ENCODE measurements at regions not wholly inside any gene's neighbourhood (a gene's known extent, or its start where the extent isn't known, plus 50 kb on each side); places are given as distances from the start of the nearest gene placed in this dataset.

- TF ChIP-seq CTCF (IDR thresholded peaks at IDR 0.05; ENCODE audit: low read depth, low read length): no peak
- no peak for DNase-seq (ENCODE audit: low read depth, low spot score)
- no peak overlapping the region for H3K4me3 ChIP-seq (ENCODE audit: low read depth, low read length)
- in situ Hi-C loops (cut with HindIII; ENCODE audit: low sequenced_read_pairs): no loop called here
Observed at GRCh38 chr16:73846356-73846755, 450.3 kb upstream of the PSMD7 start.

DNA sequence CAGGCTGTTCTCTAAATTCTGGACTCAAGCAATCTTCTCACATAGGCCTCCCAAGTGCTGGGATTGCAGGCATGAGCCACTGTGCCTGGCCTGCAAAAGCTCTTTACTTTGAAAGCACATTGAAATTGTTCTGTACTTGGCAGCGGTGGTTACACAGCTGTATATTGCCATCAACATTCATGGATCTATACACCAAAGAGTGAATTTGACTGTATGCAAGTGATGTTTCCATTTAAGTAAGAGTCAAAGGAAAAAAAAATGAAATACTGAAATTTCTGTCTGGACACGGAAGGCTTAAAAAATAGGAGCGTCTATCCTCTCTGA lies 450.6 kb upstream of the PSMD7 start:
- in situ Hi-C loops (cut with HindIII; ENCODE audit: low sequenced_read_pairs): no loop called here
- no peak overlapping the region for H3K4me3 ChIP-seq (ENCODE audit: low read depth, low read length)
- TF ChIP-seq CTCF (IDR thresholded peaks at IDR 0.05; ENCODE audit: low read depth, low read length): no peak
- DNase-seq (ENCODE audit: low read depth, low spot score): no peak

- TF ChIP-seq CTCF (IDR thresholded peaks at IDR 0.05; ENCODE audit: low read depth, low read length): no peak
- no peak overlapping the region for H3K4me3 ChIP-seq (ENCODE audit: low read depth, low read length)
- in situ Hi-C loops (cut with HindIII; ENCODE audit: low sequenced_read_pairs): no loop called here
- DNase-seq (ENCODE audit: low read depth, low spot score): no peak
Observed at GRCh38 chr16:73845238-73846006, 451.2 kb upstream of the PSMD7 start.

GRCh38 chr16:73840728-73841127 lies 455.9 kb upstream of the PSMD7 start:
- no peak for DNase-seq (ENCODE audit: low read depth, low spot score)
- in situ Hi-C loops (cut with HindIII; ENCODE audit: low sequenced_read_pairs): no loop called here
- no peak overlapping the region for H3K4me3 ChIP-seq (ENCODE audit: low read depth, low read length)
- no peak for TF ChIP-seq CTCF (IDR thresholded peaks at IDR 0.05; ENCODE audit: low read depth, low read length)

DNA sequence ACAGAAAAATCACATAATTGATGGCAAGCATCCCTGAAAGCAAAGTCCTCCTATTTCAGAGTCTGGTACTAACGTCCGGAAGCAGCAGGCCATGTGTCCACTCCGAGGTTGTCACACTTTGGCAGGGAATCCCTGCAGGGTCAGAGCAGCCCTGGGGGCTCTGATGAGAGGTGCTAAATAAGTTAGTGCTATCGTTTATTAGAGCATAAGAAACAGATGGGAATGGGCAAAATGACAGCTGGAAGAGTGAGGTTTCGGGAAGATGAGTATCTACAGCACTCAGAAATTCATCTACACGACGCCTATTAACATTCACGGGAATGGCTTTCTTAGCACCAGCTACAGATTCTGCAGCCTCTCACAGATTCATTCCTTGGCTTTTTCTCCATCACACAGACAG lies 465.4 kb upstream of the PSMD7 start:
- no peak for TF ChIP-seq CTCF (IDR thresholded peaks at IDR 0.05; ENCODE audit: low read depth, low read length)
- no peak for DNase-seq (ENCODE audit: low read depth, low spot score)
- in situ Hi-C loops (cut with HindIII; ENCODE audit: low sequenced_read_pairs): no loop called here
- no peak overlapping the region for H3K4me3 ChIP-seq (ENCODE audit: low read depth, low read length)

DNA sequence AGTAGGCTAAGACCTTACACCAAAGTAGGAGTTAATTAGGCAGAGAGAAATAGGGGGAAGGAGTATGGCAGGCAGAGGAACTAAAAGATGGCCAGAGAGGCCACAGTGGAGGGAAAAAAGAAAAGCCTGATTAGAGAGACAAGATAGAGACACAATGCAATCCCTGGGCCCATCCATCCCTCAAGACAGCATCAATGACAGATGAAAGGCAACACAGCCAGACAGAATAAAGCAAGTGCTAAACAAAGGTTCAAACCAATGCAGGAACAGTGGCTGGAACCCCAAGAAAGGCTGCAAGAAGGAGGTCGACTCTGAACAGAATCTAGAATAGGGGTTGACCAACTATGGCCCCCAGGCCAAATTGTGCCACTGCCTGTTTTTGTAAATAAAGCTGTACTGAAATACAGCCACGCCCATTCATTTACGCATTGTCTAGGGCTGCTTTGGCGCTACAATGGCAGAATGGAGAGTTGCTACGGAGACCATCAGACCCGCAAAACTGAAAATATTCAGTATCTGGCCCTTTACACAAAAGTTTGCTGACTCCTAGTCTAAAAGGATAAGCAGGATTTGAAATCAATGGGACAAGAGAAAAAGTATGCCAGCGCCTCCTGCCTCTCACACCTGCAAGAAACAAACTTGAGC lies 473.3 kb upstream of the PSMD7 start:
- TF ChIP-seq CTCF (IDR thresholded peaks at IDR 0.05; ENCODE audit: low read depth, low read length): no peak
- no peak for DNase-seq (ENCODE audit: low read depth, low spot score)
- in situ Hi-C loops (cut with HindIII; ENCODE audit: low sequenced_read_pairs): no loop called here
- no peak overlapping the region for H3K4me3 ChIP-seq (ENCODE audit: low read depth, low read length)
